D721Med (cell line): ENCODE measurements at regions not wholly inside any gene's neighbourhood (a gene's known extent, or its start where the extent isn't known, plus 50 kb on each side); places are given as distances from the start of the nearest gene placed in this dataset.

ENCODE experiments used
- DNase-seq: peaks from one replicate; pipeline ENCODE4 v3.0.0; 2011; ENCODE audit warnings: low spot score; ENCODE audit not compliant: insufficient read length
- FAIRE-seq: peaks from 2 replicates; lab custom pipeline; 2011; peaks lifted over from hg19 to GRCh38; lab: Jason Lieb, UNC
- TF ChIP-seq, protein P1 (sequence below): IDR thresholded peaks from 2 replicates; pipeline ENCODE4 v1.5.1; 2012; ENCODE audit warnings: mild to moderate bottlenecking, control low read depth; ENCODE audit not compliant: insufficient read depth; ENCODE audit errors: missing control alignments

GRCh38 chr5:74369173-74369572 lies 271.4 kb downstream of the ENC1 start:
- FAIRE-seq (no peak), DNase-seq (no peak)
- TF ChIP-seq, protein P1, sequence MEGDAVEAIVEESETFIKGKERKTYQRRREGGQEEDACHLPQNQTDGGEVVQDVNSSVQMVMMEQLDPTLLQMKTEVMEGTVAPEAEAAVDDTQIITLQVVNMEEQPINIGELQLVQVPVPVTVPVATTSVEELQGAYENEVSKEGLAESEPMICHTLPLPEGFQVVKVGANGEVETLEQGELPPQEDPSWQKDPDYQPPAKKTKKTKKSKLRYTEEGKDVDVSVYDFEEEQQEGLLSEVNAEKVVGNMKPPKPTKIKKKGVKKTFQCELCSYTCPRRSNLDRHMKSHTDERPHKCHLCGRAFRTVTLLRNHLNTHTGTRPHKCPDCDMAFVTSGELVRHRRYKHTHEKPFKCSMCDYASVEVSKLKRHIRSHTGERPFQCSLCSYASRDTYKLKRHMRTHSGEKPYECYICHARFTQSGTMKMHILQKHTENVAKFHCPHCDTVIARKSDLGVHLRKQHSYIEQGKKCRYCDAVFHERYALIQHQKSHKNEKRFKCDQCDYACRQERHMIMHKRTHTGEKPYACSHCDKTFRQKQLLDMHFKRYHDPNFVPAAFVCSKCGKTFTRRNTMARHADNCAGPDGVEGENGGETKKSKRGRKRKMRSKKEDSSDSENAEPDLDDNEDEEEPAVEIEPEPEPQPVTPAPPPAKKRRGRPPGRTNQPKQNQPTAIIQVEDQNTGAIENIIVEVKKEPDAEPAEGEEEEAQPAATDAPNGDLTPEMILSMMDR, result no peak

DNA sequence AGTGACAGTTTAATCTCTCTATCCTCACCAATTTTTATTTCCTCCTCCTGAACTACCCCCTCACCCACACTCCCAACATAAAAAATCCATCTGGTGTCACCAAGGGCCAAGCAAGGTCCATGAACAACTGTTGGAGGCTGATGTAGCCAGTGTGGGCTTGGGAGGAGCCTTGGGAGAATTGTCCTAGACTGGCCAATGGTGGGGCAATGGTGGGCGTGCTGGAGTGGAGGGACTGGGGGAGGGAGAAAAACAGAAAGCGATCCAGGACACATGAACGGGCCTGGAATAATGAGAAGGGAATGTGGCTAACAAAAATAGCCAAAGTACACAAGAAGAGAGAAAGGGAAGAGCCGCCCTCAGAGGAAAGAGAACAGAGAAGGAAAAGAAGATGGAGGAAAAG lies 272.6 kb downstream of the ENC1 start:
- TF ChIP-seq, protein P1, result no peak
- FAIRE-seq (no peak), DNase-seq (no peak)

DNA sequence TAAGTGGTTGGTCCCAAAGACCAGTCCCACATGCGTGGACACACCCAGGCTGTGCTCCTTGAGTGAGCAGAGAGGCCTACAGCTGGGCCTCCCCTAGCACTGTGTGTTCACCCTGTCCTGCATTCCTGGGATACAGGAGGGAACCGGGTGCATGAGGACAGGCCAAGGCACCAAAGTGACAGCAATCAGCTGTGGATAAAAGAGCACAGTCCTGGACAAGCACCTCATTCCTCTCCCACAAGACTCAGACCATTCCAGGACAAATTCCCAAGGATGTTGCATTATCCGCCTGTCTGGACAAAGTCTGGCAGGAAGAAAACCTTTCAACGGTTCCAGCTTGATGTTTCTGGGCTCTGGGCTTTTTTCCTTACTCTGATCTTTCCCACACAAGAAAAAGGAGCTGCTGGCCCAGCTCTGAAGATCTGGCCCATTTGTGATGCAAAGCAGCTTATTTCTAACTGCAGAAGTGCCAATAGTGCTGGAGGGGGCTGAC lies 273.2 kb downstream of the ENC1 start:
- DNase-seq (no peak), FAIRE-seq (no peak)
- TF ChIP-seq, protein P1, result no peak

GRCh38 chr5:74365723-74366122 lies 274.8 kb downstream of the ENC1 start:
- FAIRE-seq (no peak), DNase-seq (no peak)
- TF ChIP-seq, protein P1, result no peak

DNA sequence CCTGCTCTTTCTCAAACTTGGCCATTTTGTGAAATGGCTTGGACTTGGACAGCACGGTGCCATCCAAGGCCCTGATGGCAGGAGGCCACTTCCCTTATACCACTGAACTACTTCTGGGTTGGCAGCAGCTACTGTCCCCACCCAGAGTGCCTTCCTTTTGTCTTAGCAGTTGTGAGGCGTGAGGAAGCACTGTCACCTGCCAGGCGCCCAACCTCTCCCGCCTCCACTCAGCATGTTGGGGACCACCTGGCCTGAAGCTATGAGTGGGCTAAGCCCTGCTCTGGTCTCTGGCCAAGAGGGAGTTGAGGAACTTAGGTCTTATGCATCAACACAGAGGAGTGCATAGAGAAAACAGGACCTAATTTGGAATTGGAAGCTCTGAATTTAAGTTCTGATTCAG lies 276.0 kb downstream of the ENC1 start:
- FAIRE-seq (no peak), DNase-seq (no peak)
- TF ChIP-seq, protein P1, result no peak

- DNase-seq (no peak), FAIRE-seq (no peak)
- TF ChIP-seq, protein P1, result no peak
These were observed 276.8 kb downstream of the ENC1 start for GRCh38 chr5:74363603-74364205.
